SK-N-SH (cell line): ENCODE measurements at regions not wholly inside any gene's neighbourhood (a gene's known extent, or its start where the extent isn't known, plus 50 kb on each side); places are given as distances from the start of the nearest gene placed in this dataset.

Experiments used
- CHD2 ChIP-seq: fragments of 150-350 bp; IDR thresholded peaks from 2 replicates; pipeline ENCODE4 v1.6.1; 2018; ENCODE audit warnings: low read length; ENCODE audit not compliant: partially characterized antibody
- CTCF ChIP-seq: fragments of 200-600 bp; sonication (generic); IDR thresholded peaks from 2 replicates; pipeline ENCODE4 v1.6.1; 2017; ENCODE audit warnings: antibody characterized with exemption, mild to moderate bottlenecking, moderate library complexity
- EP300 ChIP-seq, 2 experiments: IDR thresholded peaks; 2 replicates each; pipeline versions ENCODE4 v1.4.0 to v1.6.1; 2012; ENCODE audit warnings: borderline replicate concordance in 1 of 2, low read depth in 1 of 2, low read length in 1 of 2
- MXI1 ChIP-seq: IDR thresholded peaks from 2 replicates; pipeline ENCODE4 v1.6.1; 2012; ENCODE audit warnings: mild to moderate bottlenecking, low read depth, low read length, improper control_type of control experiment
- NRF1 ChIP-seq: IDR thresholded peaks from 2 replicates; pipeline ENCODE4 v1.6.1; 2012; ENCODE audit warnings: low read depth, mild to moderate bottlenecking, low read length
- POLR2AphosphoS5 ChIP-seq: IDR thresholded peaks from 2 replicates; pipeline ENCODE4 v1.6.1; 2012; ENCODE audit warnings: low read depth, low read length
- SMC3 ChIP-seq: IDR thresholded peaks from 2 replicates; pipeline ENCODE4 v1.6.1; 2012; ENCODE audit warnings: low read depth, low read length, improper control_type of control experiment
- TEAD4 ChIP-seq: IDR thresholded peaks from 2 replicates; pipeline ENCODE4 v1.4.0; 2012; ENCODE audit warnings: mild to moderate bottlenecking, borderline replicate concordance; ENCODE audit not compliant: insufficient read depth

GRCh38 chr14:84726471-84726870 lies 803.5 kb upstream of the FLRT2 start:
- TF ChIP-seq CTCF (no peak), TEAD4 (no peak), POLR2AphosphoS5 (no peak), NRF1 (no peak), SMC3 (no peak), MXI1 (no peak), CHD2 (no peak), EP300 (IDR thresholded peaks at IDR 0.05; ENCODE audit: borderline replicate concordance in 1 of 2, low read depth in 1 of 2, low read length in 1 of 2) (no peak)
